Breast epithelium (tissue), 4 donors: ENCODE measurements at regions not wholly inside any gene's neighbourhood (a gene's known extent, or its start where the extent isn't known, plus 50 kb on each side); places are given as distances from the start of the nearest gene placed in this dataset.

Experiments used
- DNase-seq, 2 donors: peaks; one replicate each; pipeline ENCODE4 v3.0.0-alpha.2; 2019; ENCODE audit warnings: low spot score in 2 of 2
- H3K27ac ChIP-seq, 2 donors: fragments of 200-600 bp; sonication (generic) in 1 of 2; one replicate each; pipeline ENCODE4 v1.5.1; 2016 to 2019; ENCODE audit warnings: mild to moderate bottlenecking in 1 of 2
- H3K27me3 ChIP-seq, 2 donors: fragments of 200-600 bp; sonication (generic) in 1 of 2; one replicate each; pipeline versions ENCODE4 v1.5.1 to v1.6.0; 2017 to 2019; ENCODE audit warnings: control low read depth in 1 of 2, mild to moderate bottlenecking in 1 of 2
- H3K36me3 ChIP-seq: fragments of 200-600 bp; one replicate; pipeline ENCODE4 v1.5.1; 2019
- H3K4me1 ChIP-seq, 2 donors: fragments of 200-600 bp; sonication (generic); one replicate each; pipeline ENCODE4 v1.5.1; 2016 to 2019; ENCODE audit warnings: control low read depth in 1 of 2
- H3K4me3 ChIP-seq, 3 donors: fragments of 200-600 bp; sonication (generic); 1 replicate in 2 of 3; 2 replicates in 1 of 3; pipeline ENCODE4 v1.5.1; 2016 to 2019; ENCODE audit warnings: mild to moderate bottlenecking in 3 of 3, moderate library complexity in 2 of 3
- H3K9me3 ChIP-seq, 2 donors: fragments of 200-600 bp; sonication (generic) in 1 of 2; one replicate each; pipeline ENCODE4 v1.5.1; 2016 to 2019; ENCODE audit warnings: control low read depth in 1 of 2
- CTCF ChIP-seq, 3 donors: fragments of 450-650 bp; IDR thresholded peaks; one replicate each; pipeline ENCODE4 v1.5.1; 2016 to 2017; ENCODE audit warnings: antibody characterized with exemption in 3 of 3, mild to moderate bottlenecking in 3 of 3, moderate library complexity in 3 of 3
- POLR2A ChIP-seq: fragments of 450-650 bp; IDR thresholded peaks from one replicate; pipeline ENCODE4 v1.6.1; 2016; ENCODE audit warnings: antibody characterized with exemption, mild to moderate bottlenecking, moderate library complexity
- POLR2AphosphoS5 ChIP-seq, 3 donors: sonication (generic); formaldehyde crosslinking; IDR thresholded peaks; one replicate each; pipeline ENCODE4 v1.6.1; 2017; ENCODE audit warnings: antibody characterized with exemption in 3 of 3
- intact Hi-C: fragments of 100-400 bp; cut with DNase I; formaldehyde crosslinking; loops from one replicate; pipeline ENCODE4 v1.15.1; 2023; ENCODE audit warnings: low total_unique reads

GRCh38 chr9:80500300-80500699, 928.5 kb downstream of the TLE4 start:
- TF ChIP-seq POLR2A: no peak
- H3K27ac ChIP-seq: no peak overlapping the region
- no peaks in the 10 kb centered on the region for H3K36me3 ChIP-seq
- no peak overlapping the region for H3K4me3 ChIP-seq
- peaks cover 0 to 6% of the 10 kb centered on the region in 2 donors for H3K9me3 ChIP-seq
- H3K4me1 ChIP-seq: no peaks in the 10 kb centered on the region
- DNase-seq: no peak
- intact Hi-C loops: no loop called here
- no peaks in the 10 kb centered on the region for H3K27me3 ChIP-seq

- no peak for TF ChIP-seq CTCF (IDR thresholded peaks at IDR 0.05)
- TF ChIP-seq POLR2A: no peak
- TF ChIP-seq POLR2AphosphoS5 (IDR thresholded peaks at IDR 0.05): no peak
- intact Hi-C loops: no loop called here
Observed at GRCh38 chr9:80498001-80498555, 926.3 kb downstream of the TLE4 start.

DNA sequence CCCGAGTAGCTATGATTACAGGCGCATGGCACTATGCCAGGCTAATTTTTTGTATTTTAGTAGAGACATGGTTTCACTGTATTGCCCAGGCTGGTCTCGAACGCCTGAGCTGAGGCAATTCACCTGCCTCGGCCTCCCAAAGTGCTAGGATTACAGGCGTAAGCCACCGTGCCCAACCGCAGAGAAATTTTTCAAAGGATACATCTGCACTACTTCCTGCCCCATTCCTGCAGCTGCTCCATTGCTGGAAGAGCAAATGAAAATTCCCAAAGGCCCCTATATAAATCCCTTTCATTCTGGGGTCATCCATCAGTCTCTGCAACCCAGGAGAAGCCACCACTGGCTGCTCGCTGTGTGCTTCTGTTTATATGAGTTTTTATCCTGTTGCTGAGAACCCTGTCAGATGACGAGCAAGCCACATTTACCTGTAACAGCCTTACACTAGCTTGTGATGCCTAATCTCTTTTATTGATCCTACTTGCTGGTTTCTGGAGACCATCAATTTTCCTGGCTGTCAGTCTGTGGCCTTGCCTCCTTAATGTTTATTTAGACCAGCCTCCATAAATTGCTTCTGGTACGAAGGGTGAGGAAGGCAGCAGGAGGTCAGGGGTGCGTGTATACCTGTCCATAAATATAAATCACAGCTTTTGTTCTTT, 925.3 kb downstream of the TLE4 start:
- Histone ChIP-seq H3K36me3 (no peaks in the 10 kb centered on the region), H3K27ac (no peak overlapping the region), H3K9me3 (peaks cover 0 to 11% of the 10 kb centered on the region in 2 donors), H3K4me1 (no peaks in the 10 kb centered on the region), H3K27me3 (no peaks in the 10 kb centered on the region), H3K4me3 (no peak overlapping the region)
- intact Hi-C loops: no loop called here
- TF ChIP-seq POLR2AphosphoS5 (IDR thresholded peaks at IDR 0.05): no peak
- TF ChIP-seq POLR2A: no peak
- TF ChIP-seq CTCF (IDR thresholded peaks at IDR 0.05): no peak
- no peak for DNase-seq

More at GRCh38 chr9:80498001-80498555, 926.3 kb downstream of the TLE4 start:
- Histone ChIP-seq H3K27me3 (no peaks in the 10 kb centered on the region), H3K9me3 (peaks cover 0 to 11% of the 10 kb centered on the region in 2 donors), H3K4me3 (no peak overlapping the region), H3K36me3 (no peaks in the 10 kb centered on the region), H3K4me1 (no peaks in the 10 kb centered on the region), H3K27ac (no peak overlapping the region)
- no peak for DNase-seq

- TF ChIP-seq POLR2A (no peak), CTCF (IDR thresholded peaks at IDR 0.05) (no peak)
- Histone ChIP-seq H3K9me3 (peaks cover 0 to 11% of the 10 kb centered on the region in 2 donors), H3K27ac (no peak overlapping the region), H3K4me3 (no peak overlapping the region), H3K36me3 (no peaks in the 10 kb centered on the region), H3K27me3 (no peaks in the 10 kb centered on the region), H3K4me1 (no peaks in the 10 kb centered on the region)
- intact Hi-C loops: no loop called here
- DNase-seq: no peak
Observed at GRCh38 chr9:80493258-80493657, 921.5 kb downstream of the TLE4 start.

GRCh38 chr9:80492221-80492620, 920.5 kb downstream of the TLE4 start:
- no peak overlapping the region for H3K4me3 ChIP-seq
- no peak for TF ChIP-seq CTCF (IDR thresholded peaks at IDR 0.05)
- no peak for TF ChIP-seq POLR2A
- TF ChIP-seq POLR2AphosphoS5 (IDR thresholded peaks at IDR 0.05): no peak
- no peaks in the 10 kb centered on the region for H3K36me3 ChIP-seq
- no peaks in the 10 kb centered on the region for H3K4me1 ChIP-seq
- H3K27ac ChIP-seq: no peak overlapping the region
- DNase-seq: no peak
- peaks cover 0 to 11% of the 10 kb centered on the region in 2 donors for H3K9me3 ChIP-seq
- intact Hi-C loops: no loop called here
- H3K27me3 ChIP-seq: no peaks in the 10 kb centered on the region
